SK-N-SH (cell line): ENCODE measurements at regions not wholly inside any gene's neighbourhood (a gene's known extent, or its start where the extent isn't known, plus 50 kb on each side); places are given as distances from the start of the nearest gene placed in this dataset.

Experiments used
- CTCF ChIP-seq: fragments of 200-600 bp; sonication (generic); IDR thresholded peaks from 2 replicates; pipeline ENCODE4 v1.6.1; 2017; ENCODE audit warnings: antibody characterized with exemption, mild to moderate bottlenecking, moderate library complexity
- EP300 ChIP-seq, 2 experiments: IDR thresholded peaks; 2 replicates each; pipeline versions ENCODE4 v1.4.0 to v1.6.1; 2012; ENCODE audit warnings: borderline replicate concordance in 1 of 2, low read depth in 1 of 2, low read length in 1 of 2
- FOXJ3 ChIP-seq: sonication (generic); formaldehyde crosslinking; IDR thresholded peaks from 2 replicates; pipeline ENCODE4 v1.5.1; 2020; ENCODE audit warnings: mild to moderate bottlenecking, missing genetic modification reagents
- GATA2 ChIP-seq: sonication (generic); formaldehyde crosslinking; IDR thresholded peaks from 2 replicates; pipeline ENCODE4 v1.5.0; 2020; ENCODE audit warnings: mild to moderate bottlenecking, missing genetic modification reagents
- NRF1 ChIP-seq: IDR thresholded peaks from 2 replicates; pipeline ENCODE4 v1.6.1; 2012; ENCODE audit warnings: low read depth, mild to moderate bottlenecking, low read length
- POLR2AphosphoS5 ChIP-seq: IDR thresholded peaks from 2 replicates; pipeline ENCODE4 v1.6.1; 2012; ENCODE audit warnings: low read depth, low read length
- REST ChIP-seq: IDR thresholded peaks from 2 replicates; pipeline ENCODE4 v1.6.1; 2012; ENCODE audit warnings: mild to moderate bottlenecking, low read depth, low read length, moderate library complexity
- RFX5 ChIP-seq: IDR thresholded peaks from 2 replicates; pipeline ENCODE4 v1.6.1; 2012; ENCODE audit warnings: mild to moderate bottlenecking, improper control_type of control experiment, low read length
- SIN3A ChIP-seq: IDR thresholded peaks from 2 replicates; pipeline ENCODE4 v1.6.1; 2012; ENCODE audit warnings: low read depth, mild to moderate bottlenecking, low read length, moderate library complexity, borderline replicate concordance
- SMC3 ChIP-seq: IDR thresholded peaks from 2 replicates; pipeline ENCODE4 v1.6.1; 2012; ENCODE audit warnings: low read depth, low read length, improper control_type of control experiment
- TCF12 ChIP-seq: IDR thresholded peaks from 2 replicates; pipeline ENCODE4 v1.4.0; 2012
- ZBTB33 ChIP-seq: IDR thresholded peaks from 2 replicates; pipeline ENCODE4 v1.4.0; 2012; ENCODE audit warnings: low read depth, borderline replicate concordance

- no peak for TF ChIP-seq FOXJ3 (CRISPR knock-in tag)
- TF ChIP-seq REST: no peak
- no peak for TF ChIP-seq CTCF
- no peak for TF ChIP-seq SMC3
- TF ChIP-seq POLR2AphosphoS5: no peak
- TF ChIP-seq SIN3A: no peak
- TF ChIP-seq GATA2 (CRISPR knock-in tag): no peak
- no peak for TF ChIP-seq ZBTB33
- no peak for TF ChIP-seq TCF12
- no peak for TF ChIP-seq RFX5
- no peak for TF ChIP-seq NRF1
- no peak for TF ChIP-seq EP300 (IDR thresholded peaks at IDR 0.05; ENCODE audit: borderline replicate concordance in 1 of 2, low read depth in 1 of 2, low read length in 1 of 2)
These were observed 172.4 kb downstream of the SNCA start for GRCh38 chr4:89664521-89664920.
